Activated B cell treated with CpG ODN at 0.5 μM for 24 hours (primary cell): ENCODE measurements at regions not wholly inside any gene's neighbourhood (a gene's known extent, or its start where the extent isn't known, plus 50 kb on each side); places are given as distances from the start of the nearest gene placed in this dataset.
"Not testable (repeated sequence)": the region's sequence is repeated elsewhere in the genome, so short reads cannot be mapped to it uniquely, and the experiment has no call there.

Experiments used
- ATAC-seq: fragments of 200-7000 bp; cut with Tn5 transposase; one replicate; pipeline ENCODE4 v1.10.0; 2021; ENCODE audit warnings: low read depth, mild to moderate bottlenecking, moderate library complexity
- CTCF ChIA-PET: fragments of 350-600 bp; sonication (Branson Sonifier 250); formaldehyde crosslinking; loops from one replicate; lab custom pipeline; 2021; ENCODE audit warnings: antibody characterized with exemption; lab: Charles Lee
- POLR2A ChIA-PET: fragments of 350-600 bp; sonication (Branson Sonifier 250); formaldehyde crosslinking; loops from one replicate; lab custom pipeline; 2021; ENCODE audit warnings: antibody characterized with exemption; lab: Charles Lee
- DNase-seq: peaks from one replicate; pipeline ENCODE4 v3.0.0; 2022
- H3K27ac Mint-ChIP-seq: one replicate; pipeline ENCODE4 v1.8.0; 2020; ENCODE audit warnings: mixed read lengths
- H3K27me3 Mint-ChIP-seq: one replicate; pipeline ENCODE4 v1.8.0; 2021; ENCODE audit warnings: mixed read lengths
- H3K36me3 Mint-ChIP-seq: one replicate; pipeline ENCODE4 v1.8.0; 2021; ENCODE audit warnings: low read depth, mixed read lengths
- H3K4me1 Mint-ChIP-seq: one replicate; pipeline ENCODE4 v1.8.0; 2021; ENCODE audit warnings: mixed read lengths
- H3K4me3 Mint-ChIP-seq: one replicate; pipeline ENCODE4 v1.8.0; 2020; ENCODE audit warnings: mild to moderate bottlenecking, mixed read lengths
- H3K9me3 Mint-ChIP-seq: one replicate; pipeline ENCODE4 v1.8.0; 2020; ENCODE audit warnings: mixed read lengths
- CTCF ChIP-seq: fragments of 200-600 bp; IDR thresholded peaks from one replicate; pipeline ENCODE4 v1.8.0; 2022; ENCODE audit warnings: antibody characterized with exemption, mild to moderate bottlenecking
- intact Hi-C: fragments of 100-400 bp; cut with micrococcal nuclease; formaldehyde crosslinking; loops from one replicate; pipeline ENCODE4 v1.15.1; 2024

GRCh38 chr1:182163821-182164223 lies 102.3 kb upstream of the ZNF648 start:
- H3K4me1 Mint-ChIP-seq = no peaks in the 10 kb centered on the region
- no peak overlapping the region for H3K27ac Mint-ChIP-seq
- no peak overlapping the region for H3K4me3 Mint-ChIP-seq
- no peaks in the 10 kb centered on the region for H3K36me3 Mint-ChIP-seq
- peaks cover 5% of the 10 kb centered on the region for H3K27me3 Mint-ChIP-seq
- ATAC-seq (no peak), DNase-seq (no peak)
- POLR2A ChIA-PET = no interaction called here
- intact Hi-C loops = no loop called here
- H3K9me3 Mint-ChIP-seq = peaks cover 10% of the 10 kb centered on the region
- no peak for TF ChIP-seq CTCF
- CTCF ChIA-PET = no interaction called here

DNA sequence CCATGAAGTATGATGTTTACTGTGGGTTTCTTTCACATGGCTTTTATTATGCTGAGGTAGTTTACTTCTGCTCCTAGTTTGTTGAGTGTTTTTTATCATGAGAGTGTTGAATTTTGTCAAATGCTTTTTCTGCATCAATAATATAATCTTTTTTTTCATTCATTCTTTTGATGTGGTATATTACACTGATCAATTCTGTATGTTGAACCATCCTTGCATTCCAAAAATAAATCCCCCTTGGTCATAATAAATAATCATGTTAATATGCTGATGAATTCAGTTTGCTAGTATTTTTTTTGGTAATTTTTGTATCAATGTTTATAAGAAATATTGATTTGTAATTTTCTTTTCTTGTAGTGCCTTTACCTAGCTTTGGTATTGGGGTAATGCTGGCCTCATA lies 97.9 kb upstream of the ZNF648 start:
- ChIA-PET CTCF (no interaction called here), POLR2A (interaction anchor here (0.7 kb wide), 1 partner anchor 247 kb away, joined by 3 read pairs; no protein-coding TSS in a partner anchor)
- peaks cover 10% of the 10 kb centered on the region for H3K9me3 Mint-ChIP-seq
- H3K36me3 Mint-ChIP-seq = no peaks in the 10 kb centered on the region
- H3K27me3 Mint-ChIP-seq = peaks cover 5% of the 10 kb centered on the region
- no peak overlapping the region for H3K4me3 Mint-ChIP-seq
- no peak for ATAC-seq
- intact Hi-C loops = no loop called here
- H3K27ac Mint-ChIP-seq = no peak overlapping the region
- no peaks in the 10 kb centered on the region for H3K4me1 Mint-ChIP-seq
- TF ChIP-seq CTCF = no peak
- no peak for DNase-seq

DNA sequence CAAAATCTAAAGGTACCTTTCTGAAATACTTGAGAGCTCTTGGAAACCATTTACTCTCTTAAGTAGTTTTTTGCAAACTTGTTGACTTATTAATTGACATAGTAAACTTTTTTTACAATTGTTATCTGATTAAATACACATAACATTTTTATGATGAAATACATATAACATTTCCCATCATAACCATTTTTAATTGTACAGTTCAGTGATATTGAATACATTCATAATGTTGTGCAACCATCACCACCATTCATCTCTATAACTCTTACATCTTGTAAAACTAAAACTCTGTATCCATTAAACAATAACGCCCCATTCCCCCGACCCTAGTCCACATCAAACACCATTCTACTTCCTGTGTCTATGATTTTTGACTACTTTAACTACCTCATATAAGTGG lies 95.7 kb upstream of the ZNF648 start:
- Mint-ChIP-seq H3K36me3 (no peaks in the 10 kb centered on the region), H3K4me1 (no peaks in the 10 kb centered on the region), H3K27ac (no peak overlapping the region), H3K27me3 (peaks cover under 1% of the 10 kb centered on the region), H3K9me3 (peaks cover 10% of the 10 kb centered on the region), H3K4me3 (no peak overlapping the region)
- intact Hi-C loops = no loop called here
- ChIA-PET CTCF (interaction anchor here (2.1 kb wide), 1 partner anchor 14 kb away, joined by 6 read pairs; no protein-coding TSS in a partner anchor), POLR2A (no interaction called here)
- no peak for ATAC-seq
- TF ChIP-seq CTCF = no peak
- DNase-seq = no peak

- H3K4me1 Mint-ChIP-seq, CTCF ChIA-PET, H3K9me3 Mint-ChIP-seq, H3K27ac Mint-ChIP-seq, ATAC-seq, H3K4me3 Mint-ChIP-seq, H3K27me3 Mint-ChIP-seq, DNase-seq, intact Hi-C loops, POLR2A ChIA-PET, H3K36me3 Mint-ChIP-seq: not testable (repeated sequence)
These were observed 92.9 kb upstream of the ZNF648 start for GRCh38 chr1:182154425-182154824.

- POLR2A ChIA-PET = no interaction called here
- no peak for TF ChIP-seq CTCF
- no peak for ATAC-seq
- Mint-ChIP-seq H3K4me1 (no peaks in the 10 kb centered on the region), H3K27me3 (no peaks in the 10 kb centered on the region), H3K27ac (no peak overlapping the region), H3K4me3 (no peak overlapping the region), H3K9me3 (no peaks in the 10 kb centered on the region), H3K36me3 (no peaks in the 10 kb centered on the region)
- intact Hi-C loops = no loop called here
- CTCF ChIA-PET = interaction anchor here (1.5 kb wide), 1 partner anchor 246 kb away, joined by 3 read pairs; no protein-coding TSS in a partner anchor
- no peak for DNase-seq
These were observed 88.0 kb upstream of the ZNF648 start for GRCh38 chr1:182149411-182149965.

- H3K36me3 Mint-ChIP-seq = no peaks in the 10 kb centered on the region
- no peak overlapping the region for H3K27ac Mint-ChIP-seq
- H3K4me3 Mint-ChIP-seq = no peak overlapping the region
- H3K4me1 Mint-ChIP-seq = no peaks in the 10 kb centered on the region
- DNase-seq (no peak), ATAC-seq (no peak)
- POLR2A ChIA-PET = no interaction called here
- CTCF ChIA-PET = interaction anchor here (0.6 kb wide), 1 partner anchor 41 kb away, joined by 5 read pairs; no protein-coding TSS in a partner anchor
- TF ChIP-seq CTCF = no peak
- no peaks in the 10 kb centered on the region for H3K9me3 Mint-ChIP-seq
- H3K27me3 Mint-ChIP-seq = peaks cover 3% of the 10 kb centered on the region
- intact Hi-C loops = no loop called here
These were observed 86.4 kb upstream of the ZNF648 start for GRCh38 chr1:182147951-182148350.
